D721Med (cell line): ENCODE measurements at regions not wholly inside any gene's neighbourhood (a gene's known extent, or its start where the extent isn't known, plus 50 kb on each side); places are given as distances from the start of the nearest gene placed in this dataset.

Experiments
- DNase-seq: peaks from one replicate; pipeline ENCODE4 v3.0.0; 2011; ENCODE audit warnings: low spot score; ENCODE audit not compliant: insufficient read length
- FAIRE-seq: peaks from 2 replicates; lab custom pipeline; 2011; peaks lifted over from hg19 to GRCh38; lab: Jason Lieb, UNC
- TF ChIP-seq, protein P1 (sequence below): IDR thresholded peaks from 2 replicates; pipeline ENCODE4 v1.5.1; 2012; ENCODE audit warnings: mild to moderate bottlenecking, control low read depth; ENCODE audit not compliant: insufficient read depth; ENCODE audit errors: missing control alignments

DNA sequence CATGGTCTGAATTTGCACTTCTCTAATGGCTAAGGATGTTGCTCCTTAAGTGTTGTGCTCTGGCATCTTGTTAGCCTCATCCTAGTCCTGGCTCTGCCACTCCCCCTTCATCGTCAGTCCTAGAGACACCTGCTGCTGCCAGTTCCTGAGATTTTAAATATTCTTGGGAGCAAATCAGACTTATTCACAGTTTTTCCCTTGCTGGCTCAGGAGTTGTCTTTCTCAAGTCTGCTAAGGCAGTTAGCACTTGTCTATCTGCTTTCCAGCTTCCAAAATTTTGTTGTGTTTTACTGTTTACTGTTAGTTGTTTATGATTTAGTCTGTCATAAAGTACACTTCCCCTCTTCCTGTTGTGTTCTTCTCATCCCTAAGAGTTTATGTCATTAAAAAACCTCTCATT is 201.0 kb downstream of the KIF26A start:
- DNase-seq (no peak), FAIRE-seq (no peak)
- TF ChIP-seq, protein P1, sequence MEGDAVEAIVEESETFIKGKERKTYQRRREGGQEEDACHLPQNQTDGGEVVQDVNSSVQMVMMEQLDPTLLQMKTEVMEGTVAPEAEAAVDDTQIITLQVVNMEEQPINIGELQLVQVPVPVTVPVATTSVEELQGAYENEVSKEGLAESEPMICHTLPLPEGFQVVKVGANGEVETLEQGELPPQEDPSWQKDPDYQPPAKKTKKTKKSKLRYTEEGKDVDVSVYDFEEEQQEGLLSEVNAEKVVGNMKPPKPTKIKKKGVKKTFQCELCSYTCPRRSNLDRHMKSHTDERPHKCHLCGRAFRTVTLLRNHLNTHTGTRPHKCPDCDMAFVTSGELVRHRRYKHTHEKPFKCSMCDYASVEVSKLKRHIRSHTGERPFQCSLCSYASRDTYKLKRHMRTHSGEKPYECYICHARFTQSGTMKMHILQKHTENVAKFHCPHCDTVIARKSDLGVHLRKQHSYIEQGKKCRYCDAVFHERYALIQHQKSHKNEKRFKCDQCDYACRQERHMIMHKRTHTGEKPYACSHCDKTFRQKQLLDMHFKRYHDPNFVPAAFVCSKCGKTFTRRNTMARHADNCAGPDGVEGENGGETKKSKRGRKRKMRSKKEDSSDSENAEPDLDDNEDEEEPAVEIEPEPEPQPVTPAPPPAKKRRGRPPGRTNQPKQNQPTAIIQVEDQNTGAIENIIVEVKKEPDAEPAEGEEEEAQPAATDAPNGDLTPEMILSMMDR = no peak

DNA sequence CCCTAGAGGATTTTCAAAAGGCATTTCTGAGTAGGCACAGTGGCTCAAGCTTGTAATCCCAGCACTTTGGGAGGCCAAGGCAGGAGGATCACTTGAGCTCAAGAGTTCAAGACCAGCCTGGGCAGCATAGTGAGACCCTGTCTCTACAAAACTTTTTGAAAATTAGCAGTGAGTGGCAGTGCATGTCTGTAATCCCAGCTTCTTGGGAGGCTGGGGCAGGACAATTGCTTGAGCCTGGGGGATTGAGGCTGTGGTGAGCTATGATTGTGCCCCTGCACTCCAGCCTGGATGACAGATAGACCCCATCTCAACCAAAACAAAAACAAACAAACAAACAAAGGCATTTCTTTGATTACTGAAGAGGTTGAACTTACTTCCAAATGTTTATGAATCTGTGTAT is 201.4 kb downstream of the KIF26A start:
- TF ChIP-seq, protein P1 = no peak
- FAIRE-seq (no peak), DNase-seq (no peak)

DNA sequence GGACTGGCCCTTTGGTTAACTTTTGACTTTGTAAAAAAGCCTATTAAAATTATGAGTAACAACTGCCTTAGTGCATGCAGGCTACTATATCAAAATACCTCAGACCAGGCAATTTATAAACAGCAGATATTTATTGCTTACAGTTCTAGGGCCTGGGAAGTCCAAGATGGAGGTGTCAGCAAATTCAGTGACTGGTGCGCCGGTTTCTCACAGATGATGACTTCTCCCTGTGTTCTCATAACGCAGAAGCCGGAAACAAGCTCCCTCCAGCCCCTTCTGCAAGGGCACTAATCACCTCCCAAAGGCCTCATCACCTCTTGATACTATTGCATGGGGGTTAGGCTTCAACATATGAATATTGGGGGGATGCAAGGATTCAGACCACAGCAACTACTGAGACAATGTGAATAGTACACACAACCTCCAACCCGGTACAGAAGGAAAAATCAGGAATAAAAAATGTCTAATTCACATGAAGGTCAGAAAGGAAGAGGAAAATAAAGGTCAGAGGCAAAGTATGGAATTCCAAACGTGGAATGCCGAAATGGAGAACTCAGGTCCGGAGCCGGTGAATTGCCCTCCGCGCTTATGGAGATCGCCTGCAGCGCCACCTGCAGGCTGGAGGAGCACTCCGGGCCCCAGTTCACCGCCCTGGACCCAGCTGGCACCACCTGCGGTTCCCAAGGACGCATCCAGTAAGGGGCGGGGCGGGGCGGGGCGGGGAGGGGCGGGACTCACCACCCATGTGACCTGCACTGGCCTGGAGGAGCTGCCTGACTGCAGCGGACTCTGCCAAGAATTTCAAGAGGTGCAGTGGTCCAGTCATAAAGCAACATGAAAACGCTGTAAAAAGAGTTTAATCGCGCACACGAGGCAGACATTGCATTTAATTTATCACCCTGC is 203.4 kb downstream of the KIF26A start:
- TF ChIP-seq, protein P1 = peak; percentile 43
- DNase-seq (peak; percentile 97), FAIRE-seq (no peak)

DNA sequence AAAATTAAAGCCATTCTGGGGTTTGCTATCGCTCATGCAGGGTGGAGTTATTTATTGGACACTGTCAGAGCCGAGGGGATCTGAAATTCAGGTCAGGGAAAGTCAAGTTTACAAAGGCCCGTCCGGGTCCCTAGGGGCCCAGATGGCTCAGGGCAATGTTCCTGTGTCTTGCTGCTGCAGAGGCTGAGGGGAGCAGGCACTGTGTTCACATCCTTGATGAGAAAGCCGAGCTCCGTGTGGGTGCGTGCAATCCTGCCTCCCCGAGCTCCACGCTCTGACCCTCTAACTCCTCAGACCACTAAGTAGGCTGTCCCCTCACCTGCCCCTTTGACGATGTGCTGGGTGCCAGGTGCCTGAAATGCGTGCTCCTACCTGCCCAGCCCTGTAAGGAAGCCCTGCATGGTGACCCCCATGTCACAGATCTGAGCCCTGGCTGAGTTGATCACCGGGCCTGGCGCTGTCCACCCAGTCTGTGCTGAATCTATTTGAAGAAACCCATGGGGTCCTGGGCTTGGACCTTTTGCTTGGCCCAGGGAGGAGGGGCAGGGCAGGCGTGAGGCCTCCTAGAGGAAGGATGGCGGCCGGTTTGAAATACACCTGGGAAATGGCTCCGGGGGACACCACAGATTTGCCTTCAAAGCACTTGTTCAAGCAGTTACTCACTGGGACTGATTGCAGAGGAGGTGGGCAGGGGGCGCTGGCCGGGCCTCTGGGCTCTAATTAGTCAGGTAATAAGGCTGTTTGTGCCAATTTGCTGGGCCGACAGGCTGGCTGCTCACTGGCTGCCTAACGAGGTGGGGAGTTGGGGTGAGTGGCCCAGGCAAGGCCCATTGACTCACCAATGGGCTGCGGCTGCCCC is 204.3 kb downstream of the KIF26A start:
- FAIRE-seq = no peak
- TF ChIP-seq, protein P1 = no peak
- DNase-seq = no peak

DNA sequence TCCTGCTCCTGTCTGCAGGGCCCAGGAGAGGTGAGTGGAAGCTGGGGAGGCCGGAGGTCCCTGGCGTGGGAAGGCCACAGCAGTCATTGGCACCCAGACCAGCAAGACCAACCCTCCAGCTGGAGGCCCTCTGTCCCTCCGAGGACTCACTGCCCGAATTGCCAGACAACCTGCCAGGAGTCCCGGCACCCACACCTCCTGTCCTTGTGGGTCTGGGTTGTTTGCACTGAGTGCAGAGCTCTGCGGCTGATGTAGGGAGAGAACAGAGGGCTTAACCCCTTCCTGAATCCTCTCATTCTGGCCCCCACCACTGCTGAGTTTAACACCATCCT is 204.9 kb downstream of the KIF26A start:
- TF ChIP-seq, protein P1 = no peak
- FAIRE-seq (no peak), DNase-seq (no peak)

DNA sequence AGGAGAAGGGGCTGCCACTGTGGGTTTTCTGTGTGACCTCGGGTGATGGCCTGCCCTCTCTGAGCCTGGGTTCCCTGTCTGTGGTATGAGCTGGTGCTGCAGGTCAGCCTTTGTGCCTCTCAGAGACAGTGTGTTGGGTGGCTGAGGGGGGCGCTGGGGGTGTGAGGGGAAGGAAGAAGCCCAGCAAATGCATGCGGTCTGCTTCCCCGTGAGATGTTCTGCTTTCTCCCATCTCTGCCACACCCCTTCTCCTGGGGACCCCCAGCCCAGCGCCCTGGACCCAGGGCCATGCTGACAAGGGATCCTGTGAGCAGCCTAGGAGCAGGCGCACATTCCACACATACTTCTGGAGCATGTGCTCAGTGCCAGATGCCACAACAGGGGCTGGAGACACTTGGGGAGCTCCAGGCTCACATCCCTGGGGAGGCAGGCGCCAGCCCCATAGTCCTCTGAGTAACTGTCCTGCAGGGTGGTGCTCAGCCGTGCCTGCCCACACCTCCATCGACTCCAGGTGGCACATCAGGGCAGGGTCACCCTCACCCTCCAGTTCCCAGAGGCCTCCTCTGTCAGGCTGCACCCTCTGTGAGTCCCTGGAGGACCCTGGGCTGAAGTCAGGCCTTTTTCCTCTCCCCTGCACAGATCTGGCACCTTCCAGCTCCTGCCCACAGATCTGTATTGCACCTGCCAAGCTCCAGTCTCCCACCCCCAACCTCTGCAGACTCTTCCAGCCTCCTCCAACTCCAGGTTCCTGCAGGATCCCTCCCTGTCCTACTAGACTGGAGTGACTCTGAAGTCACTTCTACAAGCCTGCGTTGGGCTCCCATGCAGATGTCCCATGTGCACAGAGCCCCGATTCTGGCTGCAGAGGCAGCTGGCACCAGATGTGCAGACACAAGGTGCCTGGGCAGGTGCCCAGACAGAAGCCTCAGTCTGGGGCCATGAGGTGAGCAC is 205.6 kb downstream of the KIF26A start:
- FAIRE-seq = no peak
- no peak for DNase-seq
- TF ChIP-seq, protein P1 = no peak
